Transverse colon (tissue), 4 donors: ENCODE measurements at regions not wholly inside any gene's neighbourhood (a gene's known extent, or its start where the extent isn't known, plus 50 kb on each side); places are given as distances from the start of the nearest gene placed in this dataset.

ENCODE experiments used
- DNase-seq: peaks from one replicate; pipeline ENCODE4 v3.0.0-alpha.2; 2019
- H3K27ac ChIP-seq, 4 donors: fragments of 200-600 bp; sonication (generic); 2 replicates each; pipeline ENCODE4 v1.5.1; 2016 to 2018; ENCODE audit warnings: inconsistent platforms in 4 of 4
- H3K27me3 ChIP-seq: fragments of 200-600 bp; sonication (generic); 2 replicates; pipeline ENCODE4 v1.5.1; 2017; ENCODE audit warnings: inconsistent platforms
- H3K36me3 ChIP-seq, 4 donors: fragments of 200-600 bp; sonication (generic); 2 replicates each; pipeline ENCODE4 v1.5.1; 2017 to 2019; ENCODE audit warnings: inconsistent platforms in 4 of 4
- H3K4me1 ChIP-seq, 4 donors: fragments of 200-600 bp; sonication (generic); 2 replicates each; pipeline ENCODE4 v1.5.1; 2017 to 2020; ENCODE audit warnings: inconsistent platforms in 4 of 4
- H3K4me3 ChIP-seq, 4 donors: fragments of 200-600 bp; sonication (generic); 1 replicate in 1 of 4; 2 replicates in 3 of 4; pipeline versions ENCODE4 v1.5.1 to v1.6.1; 2017 to 2019; ENCODE audit warnings: inconsistent platforms in 4 of 4
- H3K9me3 ChIP-seq, 2 donors: fragments of 200-600 bp; sonication (generic); 2 replicates each; pipeline ENCODE4 v1.5.1; 2017 to 2019; ENCODE audit warnings: inconsistent platforms in 2 of 2
- EP300 ChIP-seq: sonication (generic); formaldehyde crosslinking; IDR thresholded peaks from one replicate; pipeline ENCODE4 v1.6.1; 2017; ENCODE audit warnings: antibody characterized with exemption, low read depth
- POLR2A ChIP-seq: fragments of 450-650 bp; IDR thresholded peaks from one replicate; pipeline ENCODE4 v1.6.1; 2016; ENCODE audit warnings: antibody characterized with exemption, mild to moderate bottlenecking, moderate library complexity
- POLR2AphosphoS5 ChIP-seq, 3 donors: sonication (generic); formaldehyde crosslinking; IDR thresholded peaks; one replicate each; pipeline ENCODE4 v1.6.1; 2016; ENCODE audit warnings: antibody characterized with exemption in 3 of 3
- WGBS, 2 donors: methylation state at CpG; one replicate each; pipeline ENCODE4 v1.1.5; 2018; ENCODE audit warnings: low coverage in 1 of 2; 5-methylcytosine and 5-hydroxymethylcytosine counted together
- in situ Hi-C, 4 donors: fragments of 200-750 bp; cut with MboI; loops; one replicate each; pipeline versions ENCODE4 v1.15.0 to v1.15.1; 2017; ENCODE audit warnings: low sequenced_read_pairs in 3 of 4, low pct_ligation_motif_present in 1 of 4, low pct_unique_long_range_greater_than_20kb in 1 of 4
- intact Hi-C: fragments of 100-400 bp; cut with DNase I; formaldehyde crosslinking; loops from one replicate; pipeline ENCODE4 v1.15.1; 2023; ENCODE audit warnings: low total_unique reads
- TF ChIP-seq, protein P1 (sequence below), 5 experiments: fragments of 200-600 bp in 3 of 5; fragments of 450-650 bp in 2 of 5; sonication (generic) in 3 of 5; IDR thresholded peaks; 1 replicate in 2 of 5; 2 replicates in 3 of 5; pipeline ENCODE4 v1.5.1; 2016 to 2017; ENCODE audit warnings: antibody characterized with exemption in 5 of 5, inconsistent platforms in 3 of 5, mild to moderate bottlenecking in 2 of 5, moderate library complexity in 1 of 5

DNA sequence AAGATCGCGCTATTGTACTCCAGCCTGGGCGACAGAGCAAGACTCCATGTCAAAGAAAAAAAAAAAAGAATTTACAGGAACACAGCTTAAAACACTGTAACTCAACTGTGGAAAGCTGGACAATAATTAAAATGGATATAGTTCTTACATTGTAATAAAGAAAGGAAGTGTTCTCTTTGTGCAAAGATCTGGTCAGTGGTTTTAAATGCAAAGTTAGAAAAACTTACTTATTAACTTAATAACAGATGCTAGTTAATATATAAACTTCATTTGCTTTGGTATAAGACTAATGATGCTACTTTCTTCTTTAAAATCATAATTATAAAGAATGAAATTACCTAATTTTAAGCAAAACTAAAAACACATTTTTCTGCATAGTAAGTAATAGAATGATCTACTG is 2024.1 kb upstream of the TENM3 start:
- no peaks in the 10 kb centered on the region for H3K27me3 ChIP-seq

DNA sequence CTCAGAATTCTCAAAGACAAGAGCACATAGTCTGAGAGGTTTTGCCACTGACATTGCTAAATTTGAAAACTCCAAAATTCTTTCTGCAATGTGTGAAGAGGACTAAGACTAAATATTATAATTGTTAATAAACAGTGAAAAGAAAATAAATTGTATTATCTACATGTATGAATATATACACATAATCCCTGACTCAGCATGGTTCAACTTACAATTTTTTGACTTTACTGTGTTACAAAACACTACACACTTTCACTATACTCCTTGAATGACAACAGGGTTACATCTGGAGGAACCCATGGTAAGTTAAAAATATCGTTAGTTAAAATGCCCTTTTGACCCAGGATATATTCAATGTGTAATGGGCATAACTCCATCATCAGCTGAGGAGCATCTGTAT is 2017.2 kb upstream of the TENM3 start:
- H3K4me3 ChIP-seq = no peak overlapping the region
- H3K27ac ChIP-seq = no peak overlapping the region
- H3K27me3 ChIP-seq = no peaks in the 10 kb centered on the region
- no peaks in the 10 kb centered on the region for H3K9me3 ChIP-seq
- no peak for DNase-seq
- no peaks in the 10 kb centered on the region for H3K36me3 ChIP-seq
- in situ Hi-C loops = no loop called here
- TF ChIP-seq POLR2AphosphoS5 (IDR thresholded peaks at IDR 0.05) = no peak
- TF ChIP-seq, protein P1, sequence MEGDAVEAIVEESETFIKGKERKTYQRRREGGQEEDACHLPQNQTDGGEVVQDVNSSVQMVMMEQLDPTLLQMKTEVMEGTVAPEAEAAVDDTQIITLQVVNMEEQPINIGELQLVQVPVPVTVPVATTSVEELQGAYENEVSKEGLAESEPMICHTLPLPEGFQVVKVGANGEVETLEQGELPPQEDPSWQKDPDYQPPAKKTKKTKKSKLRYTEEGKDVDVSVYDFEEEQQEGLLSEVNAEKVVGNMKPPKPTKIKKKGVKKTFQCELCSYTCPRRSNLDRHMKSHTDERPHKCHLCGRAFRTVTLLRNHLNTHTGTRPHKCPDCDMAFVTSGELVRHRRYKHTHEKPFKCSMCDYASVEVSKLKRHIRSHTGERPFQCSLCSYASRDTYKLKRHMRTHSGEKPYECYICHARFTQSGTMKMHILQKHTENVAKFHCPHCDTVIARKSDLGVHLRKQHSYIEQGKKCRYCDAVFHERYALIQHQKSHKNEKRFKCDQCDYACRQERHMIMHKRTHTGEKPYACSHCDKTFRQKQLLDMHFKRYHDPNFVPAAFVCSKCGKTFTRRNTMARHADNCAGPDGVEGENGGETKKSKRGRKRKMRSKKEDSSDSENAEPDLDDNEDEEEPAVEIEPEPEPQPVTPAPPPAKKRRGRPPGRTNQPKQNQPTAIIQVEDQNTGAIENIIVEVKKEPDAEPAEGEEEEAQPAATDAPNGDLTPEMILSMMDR (IDR thresholded peaks at IDR 0.05) = no peak
- intact Hi-C loops = no loop called here
- WGBS, 2 donors = 43 to 51% methylated on average over 1 of the region's 1 CpG
- no peaks in the 10 kb centered on the region for H3K4me1 ChIP-seq

More for the DNA sequence above, 2024.1 kb upstream of the TENM3 start:
- H3K27ac ChIP-seq = no peak overlapping the region
- H3K36me3 ChIP-seq = no peaks in the 10 kb centered on the region
- H3K9me3 ChIP-seq = no peaks in the 10 kb centered on the region
- intact Hi-C loops = no loop called here
- 92 to 100% methylated on average over 3 of the region's 3 CpGs for WGBS, 2 donors
- no peak overlapping the region for H3K4me3 ChIP-seq
- no peak for DNase-seq
- no peaks in the 10 kb centered on the region for H3K4me1 ChIP-seq
- TF ChIP-seq EP300 = no peak
- TF ChIP-seq, protein P1 (IDR thresholded peaks at IDR 0.05) = no peak
- no peak for TF ChIP-seq POLR2A
- TF ChIP-seq POLR2AphosphoS5 (IDR thresholded peaks at IDR 0.05) = no peak
- in situ Hi-C loops = no loop called here

DNA sequence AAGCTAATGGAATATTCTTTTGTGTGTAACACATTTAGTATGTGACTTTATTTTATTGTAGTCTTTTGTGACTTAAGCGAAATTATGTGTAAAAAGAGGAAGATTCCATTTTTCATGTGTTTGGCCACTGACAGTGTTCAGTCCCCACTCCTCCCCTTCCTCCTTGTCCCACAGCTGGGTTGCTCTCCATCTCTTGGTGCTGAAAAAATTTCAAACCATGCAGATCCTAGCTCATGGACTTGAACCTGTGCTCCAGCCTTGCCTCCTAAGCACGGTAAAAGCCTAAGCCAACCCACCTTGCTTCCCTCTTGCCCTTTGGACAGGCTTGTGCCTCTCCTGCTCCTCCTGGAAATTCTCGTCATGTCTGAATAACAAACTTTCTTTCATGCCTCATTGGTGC is 2008.5 kb upstream of the TENM3 start:
- no peak overlapping the region for H3K27ac ChIP-seq
- in situ Hi-C loops = no loop called here
- intact Hi-C loops = no loop called here

DNA sequence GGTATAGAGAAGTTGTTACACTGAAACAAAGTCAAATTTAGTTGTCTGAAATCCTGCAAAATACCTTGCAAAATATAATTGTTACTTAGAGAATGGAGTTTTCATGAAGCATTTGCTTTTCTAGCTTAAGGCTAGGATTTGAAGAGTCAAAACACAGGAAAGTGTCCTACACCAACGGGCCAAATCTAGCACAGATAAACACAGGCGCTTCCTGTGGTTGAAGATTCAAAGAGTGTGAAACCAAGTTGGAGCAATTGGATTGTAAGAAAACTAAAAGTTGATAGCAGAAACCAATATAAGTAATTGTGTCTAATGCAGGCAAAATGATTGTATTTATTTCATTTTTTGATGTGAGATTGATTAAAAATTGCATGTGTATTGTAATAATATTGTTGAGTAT is 2002.5 kb upstream of the TENM3 start:
- no peaks in the 10 kb centered on the region for H3K36me3 ChIP-seq
- H3K9me3 ChIP-seq = no peaks in the 10 kb centered on the region
- 51 to 71% methylated on average over 2 of the region's 2 CpGs for WGBS, 2 donors
- H3K4me3 ChIP-seq = no peak overlapping the region
- no peaks in the 10 kb centered on the region for H3K4me1 ChIP-seq
- TF ChIP-seq POLR2A (no peak), EP300 (no peak), POLR2AphosphoS5 (IDR thresholded peaks at IDR 0.05) (no peak)
- TF ChIP-seq, protein P1 (IDR thresholded peaks at IDR 0.05) = no peak
- in situ Hi-C loops (no loop called here), intact Hi-C loops (no loop called here)
- H3K27ac ChIP-seq = no peak overlapping the region
- H3K27me3 ChIP-seq = no peaks in the 10 kb centered on the region
- no peak for DNase-seq

More for the DNA sequence above, 2008.5 kb upstream of the TENM3 start:
- Histone ChIP-seq H3K4me3 (no peak overlapping the region), H3K4me1 (no peaks in the 10 kb centered on the region), H3K36me3 (no peaks in the 10 kb centered on the region), H3K27me3 (no peaks in the 10 kb centered on the region), H3K9me3 (no peaks in the 10 kb centered on the region)
- 55 to 58% methylated on average over 3 of the region's 3 CpGs for WGBS, 2 donors
- no peak for DNase-seq
- TF ChIP-seq EP300 = no peak
- TF ChIP-seq, protein P1 (IDR thresholded peaks at IDR 0.05) = no peak
- TF ChIP-seq POLR2AphosphoS5 (IDR thresholded peaks at IDR 0.05) = no peak
- TF ChIP-seq POLR2A = no peak
